Smooth muscle cell (in vitro differentiated cells): ENCODE measurements at regions not wholly inside any gene's neighbourhood (a gene's known extent, or its start where the extent isn't known, plus 50 kb on each side); places are given as distances from the start of the nearest gene placed in this dataset.
A peak's percentile ranks its signal among the peaks of the same experiment; 100 is the strongest.

Experiments
- DNase-seq: peaks from one replicate; lab custom pipeline; 2025; ENCODE audit not compliant: unreplicated experiment; lab: John Stamatoyannopoulos, UW
- H2AFZ ChIP-seq: fragments of 200-600 bp; sonication (generic); 2 replicates; pipeline ENCODE4 v1.6.0; 2016; ENCODE audit warnings: antibody characterized with exemption, low read depth, mild to moderate bottlenecking
- H3F3A ChIP-seq: fragments of 200-600 bp; sonication (generic); 2 replicates; pipeline ENCODE4 v1.6.0; 2017; ENCODE audit warnings: antibody characterized with exemption, low read depth
- H3K27ac ChIP-seq: fragments of 200-600 bp; sonication (generic); 2 replicates; pipeline ENCODE4 v1.5.1; 2016; ENCODE audit warnings: low read depth, mild to moderate bottlenecking
- H3K27me3 ChIP-seq: fragments of 200-600 bp; sonication (generic); 2 replicates; pipeline ENCODE4 v1.6.1; 2016; ENCODE audit warnings: low read depth, mild to moderate bottlenecking
- H3K36me3 ChIP-seq: fragments of 200-600 bp; sonication (generic); 2 replicates; pipeline ENCODE4 v1.5.1; 2016; ENCODE audit warnings: low read depth
- H3K4me1 ChIP-seq: fragments of 200-600 bp; sonication (generic); 2 replicates; pipeline ENCODE4 v1.5.1; 2016; ENCODE audit warnings: low read depth
- H3K4me2 ChIP-seq: fragments of 200-600 bp; sonication (generic); 2 replicates; pipeline ENCODE4 v1.6.0; 2016; ENCODE audit warnings: mild to moderate bottlenecking
- H3K4me3 ChIP-seq: fragments of 200-600 bp; sonication (generic); 2 replicates; pipeline ENCODE4 v1.5.1; 2016; ENCODE audit warnings: mild to moderate bottlenecking
- H3K79me2 ChIP-seq: fragments of 200-600 bp; sonication (generic); 2 replicates; pipeline ENCODE4 v1.6.0; 2016; ENCODE audit warnings: low read depth, mild to moderate bottlenecking
- H3K9ac ChIP-seq: fragments of 200-600 bp; sonication (generic); 2 replicates; pipeline ENCODE4 v1.6.0; 2016; ENCODE audit warnings: low read depth
- H3K9me3 ChIP-seq: fragments of 200-600 bp; sonication (generic); replicated peaks from 2 replicates; pipeline ENCODE4 v1.5.1; 2016; ENCODE audit warnings: low read depth
- H4K20me1 ChIP-seq: fragments of 200-600 bp; sonication (generic); 2 replicates; pipeline ENCODE4 v1.6.0; 2016; ENCODE audit warnings: low read depth
- WGBS: methylation state at CpG from one replicate; pipeline ENCODE4 v1.1.7; 2016; ENCODE audit warnings: low lambda C conversion rate; 5-methylcytosine and 5-hydroxymethylcytosine counted together
- TF ChIP-seq, protein P1 (sequence below): fragments of 200-600 bp; sonication (generic); IDR thresholded peaks from 2 replicates; pipeline ENCODE4 v1.5.1; 2017; ENCODE audit warnings: borderline replicate concordance, mild to moderate bottlenecking, antibody characterized with exemption; ENCODE audit not compliant: insufficient read depth, poor library complexity, severe bottlenecking

GRCh38 chr11:70935006-70935768 lies 317.2 kb downstream of the SHANK2 start:
- no peak overlapping the region for H3K27ac ChIP-seq
- TF ChIP-seq, protein P1, sequence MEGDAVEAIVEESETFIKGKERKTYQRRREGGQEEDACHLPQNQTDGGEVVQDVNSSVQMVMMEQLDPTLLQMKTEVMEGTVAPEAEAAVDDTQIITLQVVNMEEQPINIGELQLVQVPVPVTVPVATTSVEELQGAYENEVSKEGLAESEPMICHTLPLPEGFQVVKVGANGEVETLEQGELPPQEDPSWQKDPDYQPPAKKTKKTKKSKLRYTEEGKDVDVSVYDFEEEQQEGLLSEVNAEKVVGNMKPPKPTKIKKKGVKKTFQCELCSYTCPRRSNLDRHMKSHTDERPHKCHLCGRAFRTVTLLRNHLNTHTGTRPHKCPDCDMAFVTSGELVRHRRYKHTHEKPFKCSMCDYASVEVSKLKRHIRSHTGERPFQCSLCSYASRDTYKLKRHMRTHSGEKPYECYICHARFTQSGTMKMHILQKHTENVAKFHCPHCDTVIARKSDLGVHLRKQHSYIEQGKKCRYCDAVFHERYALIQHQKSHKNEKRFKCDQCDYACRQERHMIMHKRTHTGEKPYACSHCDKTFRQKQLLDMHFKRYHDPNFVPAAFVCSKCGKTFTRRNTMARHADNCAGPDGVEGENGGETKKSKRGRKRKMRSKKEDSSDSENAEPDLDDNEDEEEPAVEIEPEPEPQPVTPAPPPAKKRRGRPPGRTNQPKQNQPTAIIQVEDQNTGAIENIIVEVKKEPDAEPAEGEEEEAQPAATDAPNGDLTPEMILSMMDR, result no peak
- no peaks in the 10 kb centered on the region for H4K20me1 ChIP-seq
- no peak overlapping the region for H3K4me2 ChIP-seq
- no peak for DNase-seq
- no peak overlapping the region for H3K4me3 ChIP-seq
- H3K79me2 ChIP-seq, result no peaks in the 10 kb centered on the region
- H3K36me3 ChIP-seq, result no peaks in the 10 kb centered on the region
- H3F3A ChIP-seq, result no peaks in the 10 kb centered on the region
- no peaks in the 10 kb centered on the region for H3K9me3 ChIP-seq
- no peaks in the 10 kb centered on the region for H3K27me3 ChIP-seq
- H3K9ac ChIP-seq, result no peak overlapping the region
- WGBS, result 78% methylated on average over 13 of the region's 13 CpGs
- no peaks in the 10 kb centered on the region for H3K4me1 ChIP-seq
- no peak overlapping the region for H2AFZ ChIP-seq

- Histone ChIP-seq H3K27me3 (no peaks in the 10 kb centered on the region), H3K4me1 (no peaks in the 10 kb centered on the region), H2AFZ (no peak overlapping the region), H4K20me1 (no peaks in the 10 kb centered on the region), H3K4me2 (no peak overlapping the region), H3F3A (no peaks in the 10 kb centered on the region), H3K9me3 (no peaks in the 10 kb centered on the region), H3K27ac (no peak overlapping the region), H3K4me3 (no peak overlapping the region), H3K9ac (no peak overlapping the region), H3K79me2 (no peaks in the 10 kb centered on the region), H3K36me3 (no peaks in the 10 kb centered on the region)
- no peak for DNase-seq
- TF ChIP-seq, protein P1, result peak; percentile 35
- WGBS, result 94% methylated on average over 1 of the region's 1 CpG
Observed at GRCh38 chr11:70942593-70942992, 309.8 kb downstream of the SHANK2 start.

- H3K9ac ChIP-seq, result no peak overlapping the region
- no peaks in the 10 kb centered on the region for H4K20me1 ChIP-seq
- DNase-seq, result no peak
- no peak overlapping the region for H3K4me2 ChIP-seq
- H3F3A ChIP-seq, result no peaks in the 10 kb centered on the region
- H3K36me3 ChIP-seq, result no peaks in the 10 kb centered on the region
- TF ChIP-seq, protein P1, result no peak
- no peak overlapping the region for H2AFZ ChIP-seq
- H3K4me3 ChIP-seq, result no peak overlapping the region
- H3K4me1 ChIP-seq, result no peaks in the 10 kb centered on the region
- no peaks in the 10 kb centered on the region for H3K79me2 ChIP-seq
- H3K27me3 ChIP-seq, result no peaks in the 10 kb centered on the region
- H3K27ac ChIP-seq, result no peak overlapping the region
- 97% methylated on average over 11 of the region's 11 CpGs for WGBS
- no peaks in the 10 kb centered on the region for H3K9me3 ChIP-seq
Observed at GRCh38 chr11:70944141-70944540, 308.2 kb downstream of the SHANK2 start.

DNA sequence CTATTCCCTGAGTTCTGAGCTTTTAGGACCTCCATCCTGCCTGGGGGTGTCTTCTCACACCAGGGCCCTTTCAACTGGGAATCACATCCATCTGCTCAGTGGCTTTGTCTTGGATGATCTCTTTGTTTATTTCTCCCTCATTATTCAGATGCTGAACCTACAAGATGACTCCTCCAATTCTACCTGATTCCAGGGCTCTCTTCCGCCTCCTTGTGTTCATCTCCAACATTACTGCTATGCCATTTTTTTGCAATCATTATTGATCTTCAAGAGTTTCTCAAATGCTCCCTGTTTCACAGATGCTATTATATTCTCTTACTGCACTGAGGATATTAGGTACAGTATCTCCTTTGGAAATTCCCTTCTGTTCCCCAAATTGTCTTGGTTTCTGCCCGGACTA lies 307.7 kb downstream of the SHANK2 start:
- Histone ChIP-seq H3F3A (no peaks in the 10 kb centered on the region), H3K27me3 (no peaks in the 10 kb centered on the region), H3K4me2 (no peak overlapping the region), H3K9me3 (no peaks in the 10 kb centered on the region), H3K27ac (no peak overlapping the region), H3K9ac (no peak overlapping the region), H3K79me2 (no peaks in the 10 kb centered on the region), H2AFZ (no peak overlapping the region), H3K4me3 (no peak overlapping the region), H3K4me1 (no peaks in the 10 kb centered on the region), H3K36me3 (no peaks in the 10 kb centered on the region), H4K20me1 (no peaks in the 10 kb centered on the region)
- WGBS, result 90% methylated on average over 2 of the region's 2 CpGs
- DNase-seq, result no peak
- TF ChIP-seq, protein P1, result no peak
